HEK293 (cell line): ENCODE measurements at regions not wholly inside any gene's neighbourhood (a gene's known extent, or its start where the extent isn't known, plus 50 kb on each side); places are given as distances from the start of the nearest gene placed in this dataset.

Experiments used
- CTCF ChIA-PET: fragments of 350-600 bp; formaldehyde crosslinking; extraction: SDS; loops from one replicate; lab custom pipeline; 2021; ENCODE audit warnings: antibody characterized with exemption; lab: Yijun Ruan, JAX
- POLR2A ChIA-PET: fragments of 300-600 bp; formaldehyde crosslinking; extraction: SDS; loops from one replicate; lab custom pipeline; 2020; ENCODE audit warnings: antibody characterized with exemption, inconsistent platforms; lab: Yijun Ruan, JAX
- H3K27ac ChIP-seq: fragments of 200-500 bp; sonication (Bioruptor generic); 2 replicates; pipeline ENCODE4 v1.5.1; 2014; ENCODE audit warnings: low read depth, low read length, control low read depth, inconsistent platforms; ENCODE audit errors: extremely low read depth
- H3K36me3 ChIP-seq, 2 experiments: fragments of 200-500 bp in 1 of 2; sonication (Bioruptor generic) in 1 of 2; 1 replicate in 1 of 2; 2 replicates in 1 of 2; pipeline ENCODE4 v1.5.1; 2014 to 2017; ENCODE audit warnings: inconsistent platforms in 2 of 2, low read length in 2 of 2; ENCODE audit not compliant: control insufficient read depth in 2 of 2, insufficient read depth in 1 of 2
- H3K4me1 ChIP-seq: fragments of 200-500 bp; sonication (Bioruptor generic); 2 replicates; pipeline ENCODE4 v1.5.1; 2014; ENCODE audit warnings: mild to moderate bottlenecking, low read length, inconsistent platforms; ENCODE audit not compliant: control insufficient read depth, insufficient read depth
- H3K4me3 ChIP-seq: 2 replicates; pipeline ENCODE4 v1.5.1; 2011; ENCODE audit warnings: low read depth, mild to moderate bottlenecking, control low read depth, low read length, moderate library complexity
- H3K9me3 ChIP-seq: fragments of 200-500 bp; sonication (Bioruptor generic); 2 replicates; pipeline ENCODE4 v1.5.1; 2014; ENCODE audit warnings: low read depth, low read length, inconsistent platforms; ENCODE audit not compliant: control insufficient read depth, insufficient read depth
- EGR2 ChIP-seq: fragments of 450-650 bp; formaldehyde crosslinking; IDR thresholded peaks from 2 replicates; pipeline ENCODE4 v1.5.1; 2016; ENCODE audit warnings: low read depth, missing biosample characterization, missing genetic modification characterization
- GLIS2 ChIP-seq: fragments of 450-650 bp; formaldehyde crosslinking; IDR thresholded peaks from 2 replicates; pipeline ENCODE4 v1.5.1; 2016; ENCODE audit warnings: missing biosample characterization, missing genetic modification characterization
- INSM2 ChIP-seq: fragments of 450-650 bp; formaldehyde crosslinking; IDR thresholded peaks from 2 replicates; pipeline ENCODE4 v1.5.1; 2016; ENCODE audit warnings: missing biosample characterization, missing genetic modification characterization
- MZF1 ChIP-seq: fragments of 450-650 bp; formaldehyde crosslinking; IDR thresholded peaks from 2 replicates; pipeline ENCODE4 v1.5.1; 2017; ENCODE audit warnings: missing biosample characterization, missing genetic modification characterization, borderline replicate concordance
- PBX3 ChIP-seq: sonication (generic); formaldehyde crosslinking; IDR thresholded peaks from 2 replicates; pipeline ENCODE4 v1.8.1; 2022; ENCODE audit warnings: mild to moderate bottlenecking, moderate library complexity, missing genetic modification reagents
- RBAK ChIP-seq: fragments of 450-650 bp; formaldehyde crosslinking; IDR thresholded peaks from 2 replicates; pipeline ENCODE4 v1.5.1; 2016; ENCODE audit warnings: missing biosample characterization, missing genetic modification characterization
- SCRT1 ChIP-seq: fragments of 450-650 bp; formaldehyde crosslinking; IDR thresholded peaks from 2 replicates; pipeline ENCODE4 v1.5.1; 2016; ENCODE audit warnings: missing biosample characterization, missing genetic modification characterization, borderline replicate concordance
- ZBTB26 ChIP-seq: fragments of 450-650 bp; formaldehyde crosslinking; optimal IDR thresholded peaks from 2 replicates; pipeline ENCODE3; 2016; ENCODE audit warnings: missing biosample characterization, mild to moderate bottlenecking, missing genetic modification characterization
- ZBTB6 ChIP-seq: fragments of 450-650 bp; formaldehyde crosslinking; IDR thresholded peaks from 2 replicates; pipeline ENCODE4 v1.5.1; 2017; ENCODE audit warnings: missing biosample characterization, missing genetic modification characterization
- ZFHX2 ChIP-seq: fragments of 450-650 bp; formaldehyde crosslinking; conservative IDR thresholded peaks from 2 replicates; pipeline ENCODE4 v1.5.1; 2016; ENCODE audit warnings: missing biosample characterization, missing genetic modification characterization
- ZNF202 ChIP-seq: fragments of 450-650 bp; formaldehyde crosslinking; IDR thresholded peaks from 2 replicates; pipeline ENCODE4 v1.5.1; 2016; ENCODE audit warnings: missing biosample characterization, missing genetic modification characterization, borderline replicate concordance
- ZNF416 ChIP-seq: fragments of 450-650 bp; formaldehyde crosslinking; IDR thresholded peaks from 2 replicates; pipeline ENCODE4 v1.5.1; 2016; ENCODE audit warnings: missing biosample characterization, missing genetic modification characterization
- ZNF426 ChIP-seq: fragments of 450-650 bp; formaldehyde crosslinking; IDR thresholded peaks from 2 replicates; pipeline ENCODE4 v1.5.1; 2017; ENCODE audit warnings: missing biosample characterization, missing genetic modification characterization, mild to moderate bottlenecking, inconsistent platforms, moderate library complexity
- ZNF449 ChIP-seq: fragments of 450-650 bp; formaldehyde crosslinking; IDR thresholded peaks from 2 replicates; pipeline ENCODE4 v1.5.1; 2017; ENCODE audit warnings: missing biosample characterization, mild to moderate bottlenecking, missing genetic modification characterization, moderate library complexity
- ZNF501 ChIP-seq: fragments of 450-650 bp; formaldehyde crosslinking; IDR thresholded peaks from 2 replicates; pipeline ENCODE4 v1.5.1; 2016; ENCODE audit warnings: missing biosample characterization, missing genetic modification characterization
- ZNF510 ChIP-seq: fragments of 450-650 bp; formaldehyde crosslinking; IDR thresholded peaks from 2 replicates; pipeline ENCODE4 v1.5.1; 2018; ENCODE audit warnings: mild to moderate bottlenecking, missing genetic modification characterization, missing biosample characterization; ENCODE audit not compliant: insufficient replicate concordance
- ZNF513 ChIP-seq: fragments of 450-650 bp; IDR thresholded peaks from 2 replicates; pipeline ENCODE4 v1.5.1; 2018; ENCODE audit warnings: missing biosample characterization, missing genetic modification characterization
- ZNF514 ChIP-seq: fragments of 450-650 bp; formaldehyde crosslinking; IDR thresholded peaks from 2 replicates; pipeline ENCODE4 v1.5.1; 2016; ENCODE audit warnings: missing biosample characterization, missing genetic modification characterization
- ZNF544 ChIP-seq: fragments of 450-650 bp; formaldehyde crosslinking; IDR thresholded peaks from 2 replicates; pipeline ENCODE4 v1.5.0; 2017; ENCODE audit warnings: missing biosample characterization, missing genetic modification characterization
- ZNF549 ChIP-seq: fragments of 450-650 bp; IDR thresholded peaks from 2 replicates; pipeline ENCODE4 v1.5.1; 2018; ENCODE audit warnings: missing biosample characterization, missing genetic modification characterization, mild to moderate bottlenecking, inconsistent platforms, moderate library complexity
- ZNF555 ChIP-seq: fragments of 450-650 bp; formaldehyde crosslinking; conservative IDR thresholded peaks from 2 replicates; pipeline ENCODE4 v1.5.1; 2017; ENCODE audit warnings: missing biosample characterization, mild to moderate bottlenecking, missing genetic modification characterization, inconsistent platforms
- ZNF585B ChIP-seq: fragments of 450-650 bp; formaldehyde crosslinking; IDR thresholded peaks from 2 replicates; pipeline ENCODE4 v1.5.1; 2016; ENCODE audit warnings: missing biosample characterization, missing genetic modification characterization
- ZNF660 ChIP-seq: fragments of 450-650 bp; IDR thresholded peaks from 2 replicates; pipeline ENCODE4 v1.5.1; 2018; ENCODE audit warnings: missing biosample characterization, mild to moderate bottlenecking, missing genetic modification characterization
- ZNF791 ChIP-seq: fragments of 450-650 bp; formaldehyde crosslinking; IDR thresholded peaks from 2 replicates; pipeline ENCODE4 v1.5.1; 2016; ENCODE audit warnings: missing biosample characterization, missing genetic modification characterization

- H3K9me3 ChIP-seq: no peaks in the 10 kb centered on the region
- no peak overlapping the region for H3K4me3 ChIP-seq
- TF ChIP-seq EGR2: 0 out of 2 replicates have a peak, but pooled peaks have one; percentile 15
- no peak for TF ChIP-seq ZBTB6
- TF ChIP-seq ZNF513 (tag by site-specific recombination): no peak
- no peak for TF ChIP-seq ZNF416 (tag by site-specific recombination)
- TF ChIP-seq, all 188 proteins: peak for 1
- ChIA-PET CTCF (interaction anchor here (0.6 kb wide), 1 partner anchor 158 kb away, joined by 4 read pairs; no protein-coding TSS in a partner anchor), POLR2A (no interaction called here)
- no peak overlapping the region for H3K27ac ChIP-seq
- no peaks in the 10 kb centered on the region for H3K36me3 ChIP-seq
- H3K4me1 ChIP-seq: no peaks in the 10 kb centered on the region
Observed at GRCh38 chr12:67593461-67594330, 54.8 kb upstream of the DYRK2 start.

GRCh38 chr12:67594888-67595287 is 53.7 kb upstream of the DYRK2 start:
- TF ChIP-seq ZFHX2 (no peak), ZNF549 (tag by site-specific recombination) (no peak), PBX3 (no peak), ZNF514 (tag by site-specific recombination) (no peak), ZNF544 (tag by site-specific recombination) (no peak), ZNF426 (tag by site-specific recombination) (no peak), GLIS2 (tag by site-specific recombination) (no peak), ZNF660 (tag by site-specific recombination) (no peak), MZF1 (tag by site-specific recombination) (no peak), SCRT1 (tag by site-specific recombination) (no peak), ZBTB26 (tag by site-specific recombination) (no peak), ZNF791 (tag by site-specific recombination) (no peak), ZNF555 (no peak), ZNF510 (no peak), RBAK (tag by site-specific recombination) (no peak), ZNF449 (no peak), ZNF202 (tag by site-specific recombination) (no peak), ZNF501 (tag by site-specific recombination) (no peak), ZNF585B (tag by site-specific recombination) (no peak), INSM2 (tag by site-specific recombination) (no peak)
- Histone ChIP-seq H3K27ac (no peak overlapping the region), H3K9me3 (no peaks in the 10 kb centered on the region), H3K4me3 (no peak overlapping the region), H3K4me1 (no peaks in the 10 kb centered on the region), H3K36me3 (no peaks in the 10 kb centered on the region)
- ChIA-PET POLR2A (no interaction called here), CTCF (no interaction called here)
